ENCODE measurements at regions not wholly inside any gene's neighbourhood (a gene's known extent, or its start where the extent isn't known, plus 50 kb on each side); places are given as distances from the start of the nearest gene placed in this dataset.

DNA sequence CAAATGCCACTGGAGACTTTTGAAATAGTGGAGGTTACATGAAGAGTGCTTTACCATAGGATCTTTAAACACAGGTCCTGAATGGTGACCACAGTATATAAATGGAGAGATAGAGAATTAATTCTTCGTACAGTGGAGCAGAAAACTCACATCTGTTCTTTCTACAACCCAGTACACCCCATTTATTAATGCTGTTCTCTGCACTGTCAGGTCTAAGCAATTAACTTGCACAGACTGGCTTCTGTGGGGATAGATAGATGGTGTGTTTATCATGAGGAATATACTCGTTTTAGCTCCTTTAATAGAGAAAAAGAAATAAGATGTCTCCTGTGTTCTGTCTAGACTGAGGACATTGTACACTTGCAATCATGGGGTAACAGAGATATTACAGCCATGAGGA lies 494.3 kb downstream of the TRHDE start:
- Histone ChIP-seq H3K4me1 (no peaks in the 10 kb centered on the region), H3K27ac (no peak overlapping the region), H3K9me3 (no peaks in the 10 kb centered on the region), H3K36me3 (no peaks in the 10 kb centered on the region), H3K4me3 (no peak overlapping the region), H3K27me3 (no peaks in the 10 kb centered on the region)
- TF ChIP-seq, protein P1, sequence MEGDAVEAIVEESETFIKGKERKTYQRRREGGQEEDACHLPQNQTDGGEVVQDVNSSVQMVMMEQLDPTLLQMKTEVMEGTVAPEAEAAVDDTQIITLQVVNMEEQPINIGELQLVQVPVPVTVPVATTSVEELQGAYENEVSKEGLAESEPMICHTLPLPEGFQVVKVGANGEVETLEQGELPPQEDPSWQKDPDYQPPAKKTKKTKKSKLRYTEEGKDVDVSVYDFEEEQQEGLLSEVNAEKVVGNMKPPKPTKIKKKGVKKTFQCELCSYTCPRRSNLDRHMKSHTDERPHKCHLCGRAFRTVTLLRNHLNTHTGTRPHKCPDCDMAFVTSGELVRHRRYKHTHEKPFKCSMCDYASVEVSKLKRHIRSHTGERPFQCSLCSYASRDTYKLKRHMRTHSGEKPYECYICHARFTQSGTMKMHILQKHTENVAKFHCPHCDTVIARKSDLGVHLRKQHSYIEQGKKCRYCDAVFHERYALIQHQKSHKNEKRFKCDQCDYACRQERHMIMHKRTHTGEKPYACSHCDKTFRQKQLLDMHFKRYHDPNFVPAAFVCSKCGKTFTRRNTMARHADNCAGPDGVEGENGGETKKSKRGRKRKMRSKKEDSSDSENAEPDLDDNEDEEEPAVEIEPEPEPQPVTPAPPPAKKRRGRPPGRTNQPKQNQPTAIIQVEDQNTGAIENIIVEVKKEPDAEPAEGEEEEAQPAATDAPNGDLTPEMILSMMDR (IDR thresholded peaks at IDR 0.05): no peak
- no peak for TF ChIP-seq POLR2AphosphoS5 (IDR thresholded peaks at IDR 0.05)
- TF ChIP-seq POLR2A (IDR thresholded peaks at IDR 0.05): no peak
- TF ChIP-seq EP300 (IDR thresholded peaks at IDR 0.05): no peak
- ATAC-seq (ENCODE audit: low FRiP score in 2 of 2) (no peak), DNase-seq (no peak)
- WGBS, 2 donors: 51 to 73% methylated on average over 2 of the region's 2 CpGs

DNA sequence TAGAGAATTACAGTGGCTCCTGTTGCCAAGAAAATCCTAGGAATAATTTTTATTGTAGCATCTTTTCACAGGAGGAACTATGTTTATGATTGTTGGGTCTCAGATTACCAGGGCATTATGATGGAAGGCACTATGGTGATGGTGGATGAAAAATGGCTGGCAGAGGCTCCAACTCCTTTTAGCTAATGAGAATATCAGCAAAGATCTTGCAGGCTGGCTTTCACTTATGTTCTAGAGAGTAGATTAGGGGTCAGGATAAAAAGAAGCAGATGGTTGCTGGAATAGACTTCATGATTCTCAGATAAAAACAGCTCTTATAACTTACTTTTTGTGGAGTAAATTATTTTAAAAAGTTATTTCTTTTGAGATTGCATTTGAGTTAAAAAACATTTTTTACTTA lies 501.9 kb downstream of the TRHDE start:
- TF ChIP-seq, protein P1 (IDR thresholded peaks at IDR 0.05): no peak
- TF ChIP-seq POLR2A (IDR thresholded peaks at IDR 0.05) (no peak), EP300 (IDR thresholded peaks at IDR 0.05) (no peak), POLR2AphosphoS5 (IDR thresholded peaks at IDR 0.05) (no peak)
- H3K36me3 ChIP-seq: no peaks in the 10 kb centered on the region
- no peaks in the 10 kb centered on the region for H3K9me3 ChIP-seq
- ATAC-seq (ENCODE audit: low FRiP score in 2 of 2): no peak
- H3K27ac ChIP-seq: no peak overlapping the region
- no peaks in the 10 kb centered on the region for H3K4me1 ChIP-seq
- DNase-seq: no peak
- H3K4me3 ChIP-seq: no peak overlapping the region
- H3K27me3 ChIP-seq: no peaks in the 10 kb centered on the region

DNA sequence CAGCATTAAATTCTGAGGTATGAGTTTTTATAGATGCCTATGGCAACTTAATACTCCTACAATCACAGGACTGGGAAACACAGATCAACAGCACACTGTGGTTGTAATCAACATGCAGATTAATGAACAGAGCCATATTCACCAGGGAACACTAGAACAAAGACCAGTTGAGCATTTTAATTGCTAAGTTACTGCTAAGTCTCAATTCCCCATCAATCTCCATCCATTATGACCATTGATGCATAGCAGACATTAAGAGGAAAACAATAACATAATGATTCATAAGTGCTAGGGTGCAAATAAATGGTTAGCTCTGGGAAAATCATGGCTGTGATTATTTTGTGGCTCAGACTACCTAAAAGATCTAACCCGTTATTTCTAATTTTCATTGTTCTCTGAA lies 505.6 kb downstream of the TRHDE start:
- Histone ChIP-seq H3K36me3 (no peaks in the 10 kb centered on the region), H3K27ac (no peak overlapping the region), H3K27me3 (no peaks in the 10 kb centered on the region), H3K4me1 (no peaks in the 10 kb centered on the region), H3K4me3 (no peak overlapping the region), H3K9me3 (no peaks in the 10 kb centered on the region)
- DNase-seq (no peak), ATAC-seq (ENCODE audit: low FRiP score in 2 of 2) (no peak)
- WGBS, 2 donors: 83 to 97% methylated on average over 1 of the region's 1 CpG
- TF ChIP-seq EP300 (IDR thresholded peaks at IDR 0.05) (no peak), POLR2AphosphoS5 (IDR thresholded peaks at IDR 0.05) (no peak), POLR2A (IDR thresholded peaks at IDR 0.05) (no peak)
- TF ChIP-seq, protein P1 (IDR thresholded peaks at IDR 0.05): no peak

DNA sequence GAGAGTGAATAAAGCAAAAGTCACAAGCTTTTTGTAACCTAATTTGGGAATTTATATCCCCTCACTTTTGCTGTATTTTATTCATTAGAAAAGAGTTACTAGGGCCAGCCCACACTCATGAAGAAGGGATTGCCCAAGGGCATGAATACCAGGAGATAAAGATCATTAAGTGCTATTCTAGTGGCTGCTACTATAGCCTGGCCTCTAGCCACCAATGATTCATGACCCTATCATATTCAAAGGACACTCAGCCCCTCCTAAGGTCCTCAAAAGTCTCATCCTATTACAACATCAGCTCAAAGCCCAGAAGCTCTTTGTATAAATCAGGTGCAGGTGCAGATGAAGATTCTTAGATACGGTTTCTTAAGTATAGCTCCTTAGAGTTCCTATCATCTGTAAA lies 518.1 kb downstream of the TRHDE start:
- DNase-seq (no peak), ATAC-seq (ENCODE audit: low FRiP score in 2 of 2) (no peak)
- Histone ChIP-seq H3K4me1 (no peaks in the 10 kb centered on the region), H3K27ac (no peak overlapping the region), H3K27me3 (no peaks in the 10 kb centered on the region), H3K36me3 (no peaks in the 10 kb centered on the region), H3K9me3 (peaks cover 0 to 2% (median 0%) of the 10 kb centered on the region in 4 donors), H3K4me3 (no peak overlapping the region)
- TF ChIP-seq EP300 (IDR thresholded peaks at IDR 0.05) (no peak), POLR2AphosphoS5 (IDR thresholded peaks at IDR 0.05) (no peak), POLR2A (IDR thresholded peaks at IDR 0.05) (no peak)
- TF ChIP-seq, protein P1 (IDR thresholded peaks at IDR 0.05): no peak
- WGBS, 2 donors: 52 to 93% methylated on average over 1 of the region's 1 CpG

DNA sequence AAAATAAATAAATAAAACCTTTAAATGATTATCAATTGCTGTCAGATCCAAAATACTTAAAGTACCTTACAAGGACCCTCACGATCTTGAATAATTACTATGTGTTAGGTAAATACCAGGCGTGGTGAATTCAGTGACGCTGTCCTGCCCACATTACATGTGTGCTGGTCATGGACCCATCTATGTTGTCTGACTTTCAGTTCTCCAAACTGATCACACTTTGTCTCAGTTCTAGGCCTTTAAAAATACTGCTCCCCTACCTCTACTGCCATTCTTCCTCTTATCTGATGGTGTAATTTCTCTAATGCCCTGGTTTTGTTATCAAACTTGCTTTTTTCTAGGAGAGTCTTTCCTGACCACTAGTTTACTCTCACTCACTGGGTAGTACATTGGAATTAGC lies 520.7 kb downstream of the TRHDE start:
- ATAC-seq (ENCODE audit: low FRiP score in 2 of 2): no peak
- no peak for DNase-seq
- Histone ChIP-seq H3K4me1 (no peaks in the 10 kb centered on the region), H3K27me3 (no peaks in the 10 kb centered on the region), H3K36me3 (no peaks in the 10 kb centered on the region), H3K4me3 (no peak overlapping the region), H3K9me3 (peaks cover 0 to 2% (median 0%) of the 10 kb centered on the region in 4 donors), H3K27ac (no peak overlapping the region)
- TF ChIP-seq EP300 (IDR thresholded peaks at IDR 0.05): no peak
- TF ChIP-seq POLR2A (IDR thresholded peaks at IDR 0.05): no peak
- TF ChIP-seq POLR2AphosphoS5 (IDR thresholded peaks at IDR 0.05): no peak
- TF ChIP-seq, protein P1 (IDR thresholded peaks at IDR 0.05): no peak
- 89 to 91% methylated on average over 3 of the region's 3 CpGs for WGBS, 2 donors
